ENCODE measurements at regions not wholly inside any gene's neighbourhood (a gene's known extent, or its start where the extent isn't known, plus 50 kb on each side); places are given as distances from the start of the nearest gene placed in this dataset.

GRCh38 chr11:56909563-56909962 is 79.2 kb upstream of the OR5AK2 start:
- Mint-ChIP-seq H3K36me3 (ENCODE audit: insufficient read depth, unreplicated experiment) (no peaks in the 10 kb centered on the region), H3K4me1 (ENCODE audit: low read depth, unreplicated experiment) (no peaks in the 10 kb centered on the region), H3K27me3 (ENCODE audit: insufficient read depth, unreplicated experiment) (no peaks in the 10 kb centered on the region), H3K27ac (ENCODE audit: unreplicated experiment) (no peak overlapping the region), H3K9me3 (ENCODE audit: unreplicated experiment) (no peaks in the 10 kb centered on the region), H3K4me3 (ENCODE audit: unreplicated experiment) (no peak overlapping the region)
- no peaks in the 10 kb centered on the region for H3K9me3 ChIP-seq
- H3K36me3 ChIP-seq (ENCODE audit: control insufficient read depth, insufficient read depth, low read length), result no peaks in the 10 kb centered on the region
- POLR2A ChIA-PET, result no interaction called here
- no peak for TF ChIP-seq CTCF (IDR thresholded peaks at IDR 0.05; ENCODE audit: insufficient read depth in 1 of 2, low read depth in 1 of 2, low read length in 1 of 2, severe bottlenecking in 1 of 2, unreplicated experiment in 1 of 2)
- intact Hi-C loops (cut with micrococcal nuclease; ENCODE audit: unreplicated experiment), result no loop called here
- H3K4me3 ChIP-seq (ENCODE audit: low read depth, low read length), result no peak overlapping the region
- no peaks in the 10 kb centered on the region for H3K27me3 ChIP-seq (replicated peaks; ENCODE audit: control insufficient read depth, insufficient read depth, low read length)
- DNase-seq, result no peak
- no TSS peak for BruUV-seq (replicated peaks)
- H3K4me1 ChIP-seq, result 0 out of 2 replicates have a peak, but pooled peaks cover 3% of the 10 kb centered on the region
- CTCF ChIA-PET, result no interaction called here

- H3K27me3 ChIP-seq (replicated peaks; ENCODE audit: control insufficient read depth, insufficient read depth, low read length), result no peaks in the 10 kb centered on the region
- ChIA-PET POLR2A (no interaction called here), CTCF (no interaction called here)
- intact Hi-C loops (cut with micrococcal nuclease; ENCODE audit: unreplicated experiment), result no loop called here
- 0 out of 2 replicates have a peak, but pooled peaks cover 3% of the 10 kb centered on the region for H3K4me1 ChIP-seq
- H3K4me3 Mint-ChIP-seq (ENCODE audit: unreplicated experiment), result no peak overlapping the region
- no peak for TF ChIP-seq CTCF (IDR thresholded peaks at IDR 0.05; ENCODE audit: insufficient read depth in 1 of 2, low read depth in 1 of 2, low read length in 1 of 2, severe bottlenecking in 1 of 2, unreplicated experiment in 1 of 2)
- no peak overlapping the region for H3K4me3 ChIP-seq (ENCODE audit: low read depth, low read length)
- H3K36me3 Mint-ChIP-seq (ENCODE audit: insufficient read depth, unreplicated experiment), result no peaks in the 10 kb centered on the region
- no peak for DNase-seq
- H3K27me3 Mint-ChIP-seq (ENCODE audit: insufficient read depth, unreplicated experiment), result no peaks in the 10 kb centered on the region
- H3K4me1 Mint-ChIP-seq (ENCODE audit: low read depth, unreplicated experiment), result no peaks in the 10 kb centered on the region
- H3K36me3 ChIP-seq (ENCODE audit: control insufficient read depth, insufficient read depth, low read length), result no peaks in the 10 kb centered on the region
- BruUV-seq (replicated peaks), result no TSS peak
- H3K9me3 ChIP-seq, result no peaks in the 10 kb centered on the region
- H3K27ac Mint-ChIP-seq (ENCODE audit: unreplicated experiment), result no peak overlapping the region
- no peaks in the 10 kb centered on the region for H3K9me3 Mint-ChIP-seq (ENCODE audit: unreplicated experiment)
Observed at GRCh38 chr11:56909080-56909479, 79.6 kb upstream of the OR5AK2 start.

GRCh38 chr11:56906683-56907148 is 82.0 kb upstream of the OR5AK2 start:
- POLR2A ChIA-PET, result no interaction called here
- no peak overlapping the region for H3K27ac Mint-ChIP-seq (ENCODE audit: unreplicated experiment)
- no peaks in the 10 kb centered on the region for H3K4me1 Mint-ChIP-seq (ENCODE audit: low read depth, unreplicated experiment)
- 0 out of 2 replicates have a peak, but pooled peaks cover 3% of the 10 kb centered on the region for H3K4me1 ChIP-seq
- H3K36me3 ChIP-seq (ENCODE audit: control insufficient read depth, insufficient read depth, low read length), result no peaks in the 10 kb centered on the region
- H3K4me3 Mint-ChIP-seq (ENCODE audit: unreplicated experiment), result no peak overlapping the region
- DNase-seq, result no peak
- TF ChIP-seq CTCF (IDR thresholded peaks at IDR 0.05; ENCODE audit: insufficient read depth in 1 of 2, low read depth in 1 of 2, low read length in 1 of 2, severe bottlenecking in 1 of 2, unreplicated experiment in 1 of 2), result no peak
- no peaks in the 10 kb centered on the region for H3K36me3 Mint-ChIP-seq (ENCODE audit: insufficient read depth, unreplicated experiment)
- BruUV-seq (replicated peaks), result no TSS peak
- CTCF ChIA-PET, result no interaction called here
- H3K4me3 ChIP-seq (ENCODE audit: low read depth, low read length), result no peak overlapping the region
- intact Hi-C loops (cut with micrococcal nuclease; ENCODE audit: unreplicated experiment), result no loop called here
- no peaks in the 10 kb centered on the region for H3K27me3 ChIP-seq (replicated peaks; ENCODE audit: control insufficient read depth, insufficient read depth, low read length)
- no peaks in the 10 kb centered on the region for H3K9me3 Mint-ChIP-seq (ENCODE audit: unreplicated experiment)
- peaks cover 2% of the 10 kb centered on the region for H3K27me3 Mint-ChIP-seq (ENCODE audit: insufficient read depth, unreplicated experiment)
- H3K9me3 ChIP-seq, result no peaks in the 10 kb centered on the region
